ENCODE measurements at regions not wholly inside any gene's neighbourhood (a gene's known extent, or its start where the extent isn't known, plus 50 kb on each side); places are given as distances from the start of the nearest gene placed in this dataset.
"Not testable (repeated sequence)": the region's sequence is repeated elsewhere in the genome, so short reads cannot be mapped to it uniquely, and the experiment has no call there.

GRCh38 chr1:101185421-101185820, 51.4 kb upstream of the S1PR1 start:
- DNase-seq (ENCODE audit: low read depth), result no peak

DNA sequence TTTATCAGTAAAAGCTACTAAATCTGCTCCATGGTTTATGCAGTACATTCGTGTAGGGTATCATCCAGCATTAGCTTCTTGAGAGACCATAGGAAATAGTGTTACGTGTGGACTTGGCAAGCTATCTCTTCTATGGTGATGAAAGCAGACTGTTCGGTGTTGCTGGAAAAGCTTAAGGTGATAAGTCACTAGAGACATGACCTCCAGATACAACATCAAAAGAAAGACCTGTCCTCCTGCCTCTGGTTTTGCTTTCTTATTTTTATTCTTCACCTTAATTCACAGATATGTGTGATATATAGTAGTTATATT, 53.5 kb upstream of the S1PR1 start:
- DNase-seq (ENCODE audit: low read depth), result no peak

- no peak for DNase-seq (ENCODE audit: low read depth)
Measured at GRCh38 chr1:101182627-101183387, 54.0 kb upstream of the S1PR1 start.

DNA sequence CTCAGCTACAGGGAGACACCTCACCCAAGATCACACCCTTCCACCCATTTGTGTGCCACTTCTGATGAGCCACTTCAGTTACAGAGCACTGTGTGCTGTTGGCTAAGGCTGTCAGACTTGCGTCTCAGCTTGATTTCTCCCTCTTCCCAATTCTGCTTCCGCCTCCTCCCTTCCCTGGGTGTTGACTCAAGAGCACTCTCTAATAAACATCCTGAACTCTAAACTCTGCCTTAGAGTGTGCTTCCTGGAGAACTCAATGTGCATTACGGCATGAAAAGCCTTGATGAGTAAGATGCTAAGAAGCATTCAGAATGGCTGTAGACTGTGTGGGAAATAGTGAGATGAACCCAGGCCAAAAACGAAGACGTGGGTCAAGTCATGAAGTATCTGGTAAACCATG, 54.9 kb upstream of the S1PR1 start:
- DNase-seq (ENCODE audit: low read depth), result no peak

DNA sequence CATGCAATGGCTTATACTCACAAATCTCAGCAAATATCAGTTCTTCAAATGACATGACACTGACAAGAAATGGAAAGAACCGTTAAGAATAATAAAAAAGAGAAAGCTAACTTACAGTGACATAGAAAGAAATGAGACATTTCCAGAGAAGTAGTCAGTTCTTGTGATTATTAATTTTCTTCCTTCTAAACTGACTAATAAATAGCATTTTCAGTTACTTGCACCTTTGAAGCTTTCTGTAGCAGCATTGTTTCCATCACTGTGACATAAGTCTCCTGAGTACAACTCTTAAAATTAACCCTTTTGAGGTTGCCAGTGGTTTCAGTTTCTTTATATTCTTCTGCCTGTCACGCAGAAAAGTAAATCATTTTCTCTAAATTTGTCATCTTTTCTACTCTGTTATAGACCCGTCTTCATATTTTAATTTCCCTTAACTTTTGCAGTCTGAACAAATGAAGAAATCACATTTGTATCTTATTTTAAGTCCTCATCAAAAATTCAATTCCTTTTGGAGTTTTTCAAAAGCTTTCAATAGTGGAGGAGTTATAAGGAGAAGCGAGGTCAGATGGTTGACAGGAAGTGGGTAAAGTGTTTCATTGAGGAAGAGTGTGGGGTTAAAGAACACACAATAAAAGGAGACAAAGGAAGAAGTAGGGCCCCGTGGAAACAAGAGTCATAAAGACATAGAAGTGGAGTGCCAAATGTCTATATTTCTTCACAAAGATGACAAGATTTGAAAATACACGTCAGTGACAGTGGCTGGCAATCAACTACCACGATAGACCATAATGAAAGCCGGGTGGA, 57.9 kb upstream of the S1PR1 start:
- DNase-seq (ENCODE audit: low read depth), result no peak

DNA sequence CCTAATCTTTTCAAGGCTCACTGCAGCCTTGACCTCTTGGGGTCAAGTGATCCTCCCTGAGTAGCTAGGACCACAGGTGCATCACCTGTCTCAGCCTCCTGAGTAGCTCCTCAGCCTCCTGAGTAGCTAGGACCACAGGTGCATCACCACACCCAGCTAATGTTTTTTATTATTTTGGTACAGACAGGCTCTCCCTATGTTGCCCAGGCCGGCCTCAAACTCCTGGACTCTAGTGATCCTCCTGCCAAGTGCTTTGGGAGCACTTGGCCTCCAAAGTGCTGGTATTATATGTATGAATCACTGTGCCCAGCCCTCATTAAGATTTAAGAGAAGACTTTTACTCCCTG, 58.5 kb upstream of the S1PR1 start:
- no peak for DNase-seq (ENCODE audit: low read depth)

GRCh38 chr1:101175886-101176285, 60.9 kb upstream of the S1PR1 start:
- no peak for DNase-seq (ENCODE audit: low read depth)

DNA sequence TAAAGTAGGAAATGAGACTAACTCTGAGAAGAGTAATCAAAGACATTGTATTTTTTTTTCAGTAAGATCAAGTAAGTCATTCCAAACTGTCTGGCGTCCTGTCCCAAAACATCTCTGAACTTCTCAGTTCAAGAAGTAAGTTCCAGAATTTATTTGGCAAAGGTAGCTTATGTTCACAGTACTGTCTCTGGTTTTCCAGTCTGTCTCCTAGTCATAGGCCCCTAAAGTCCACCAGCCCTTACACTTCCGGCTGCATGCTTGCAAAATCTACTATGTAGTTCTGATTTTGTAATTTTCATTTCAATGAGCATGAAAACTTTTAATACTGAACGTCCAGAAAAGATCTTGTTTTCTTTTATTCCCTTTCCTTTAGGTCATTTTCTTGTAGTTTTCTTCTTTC, 61.4 kb upstream of the S1PR1 start:
- no peak for DNase-seq (ENCODE audit: low read depth)

- peak; percentile 85 for DNase-seq (ENCODE audit: low read depth)
Measured at GRCh38 chr1:101174722-101175121, 62.1 kb upstream of the S1PR1 start.

- DNase-seq (ENCODE audit: low read depth), result not testable (repeated sequence)
Measured at GRCh38 chr1:101174298-101174697, 62.5 kb upstream of the S1PR1 start.

DNA sequence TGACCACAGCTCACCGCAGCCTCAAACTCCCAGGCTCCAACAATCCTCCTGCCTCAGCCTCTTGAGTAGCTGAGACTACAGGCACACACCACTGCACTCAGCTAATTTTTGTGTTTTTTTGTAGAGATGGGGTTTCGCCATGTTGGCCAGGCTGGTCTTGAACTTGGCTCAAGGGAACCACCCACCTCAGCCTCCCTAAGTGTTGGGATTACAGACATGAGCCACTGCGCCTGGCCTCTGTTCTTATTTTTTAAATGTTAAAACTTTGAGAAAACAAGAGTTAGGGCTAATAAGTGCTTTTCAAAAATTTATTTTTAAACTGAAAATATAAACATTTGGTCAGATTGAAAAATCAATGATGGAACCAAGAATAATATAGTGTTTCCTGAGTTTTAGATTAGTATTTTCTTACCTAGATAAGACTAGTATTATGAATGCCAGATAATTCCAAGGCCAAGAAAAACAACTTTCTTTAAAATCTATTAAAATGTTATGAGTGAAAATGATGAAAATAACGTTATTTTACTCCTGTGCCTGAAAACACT, 66.2 kb upstream of the S1PR1 start:
- DNase-seq (ENCODE audit: low read depth), result no peak

GRCh38 chr1:101167891-101168290, 68.9 kb upstream of the S1PR1 start:
- DNase-seq (ENCODE audit: low read depth), result no peak

DNA sequence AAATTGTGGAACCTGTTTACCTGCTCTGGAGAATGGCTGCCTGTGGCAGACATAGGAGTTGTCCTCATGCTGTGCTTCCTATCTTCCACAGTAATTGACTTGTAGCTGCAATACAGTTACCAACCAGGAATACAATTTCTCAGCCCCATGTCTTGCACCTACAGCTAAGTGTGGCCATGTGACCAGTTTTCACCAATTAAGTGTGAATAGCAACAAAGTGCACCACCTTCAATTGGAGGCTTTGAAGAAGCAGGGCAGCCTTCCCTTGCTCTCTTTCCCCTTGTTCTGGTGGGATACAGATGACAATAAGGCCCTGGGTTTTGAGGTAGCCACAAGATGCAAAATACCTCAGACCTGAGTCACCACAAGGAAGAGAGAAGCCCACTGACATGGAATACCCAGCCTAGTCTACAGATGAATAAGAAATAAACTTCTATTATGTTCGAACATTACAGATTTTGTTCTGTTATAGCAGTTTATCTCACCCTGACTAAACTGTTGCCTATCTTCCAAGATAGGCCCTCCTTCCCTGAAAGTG, 70.2 kb upstream of the S1PR1 start:
- DNase-seq (ENCODE audit: low read depth), result no peak

DNA sequence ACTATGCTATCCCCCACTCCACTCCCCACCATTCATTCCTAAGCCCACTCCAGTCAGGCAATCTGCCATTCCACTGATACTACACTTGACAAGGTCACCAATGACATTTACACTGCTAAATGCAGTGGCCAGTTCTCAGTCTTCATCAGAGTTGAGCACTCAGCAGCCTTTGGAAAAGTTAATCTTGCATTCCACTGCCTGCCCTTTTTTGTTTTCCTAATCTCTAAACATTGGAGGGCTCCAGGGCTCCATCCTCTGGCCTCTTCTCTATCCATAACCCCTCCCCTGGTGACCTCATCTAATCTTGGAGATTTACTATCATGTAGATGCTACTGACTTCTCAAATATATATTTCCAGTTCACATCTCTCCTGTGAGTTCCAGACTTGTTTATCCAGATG, 70.9 kb upstream of the S1PR1 start:
- DNase-seq (ENCODE audit: low read depth), result no peak

DNA sequence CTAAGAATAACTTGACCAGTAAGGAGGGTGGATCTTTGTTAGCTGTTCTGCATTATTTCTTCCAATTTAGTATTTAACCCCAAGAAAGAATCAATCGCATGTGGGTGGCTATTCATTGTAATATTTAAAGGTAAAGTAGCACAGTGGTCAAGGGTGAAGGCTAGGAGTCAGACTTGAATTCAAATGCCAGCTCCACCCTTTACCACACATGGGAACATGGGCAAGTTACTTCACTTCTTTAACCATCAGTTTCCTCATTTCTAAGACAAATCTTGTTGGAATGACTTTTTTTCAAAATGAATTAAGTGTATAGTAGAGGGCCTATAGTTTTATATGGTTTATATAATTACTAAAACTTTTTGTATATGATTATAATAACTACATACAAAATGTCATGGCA, 71.3 kb upstream of the S1PR1 start:
- no peak for DNase-seq (ENCODE audit: low read depth)

- DNase-seq (ENCODE audit: low read depth), result no peak
Measured at GRCh38 chr1:101164776-101165175, 72.0 kb upstream of the S1PR1 start.

DNA sequence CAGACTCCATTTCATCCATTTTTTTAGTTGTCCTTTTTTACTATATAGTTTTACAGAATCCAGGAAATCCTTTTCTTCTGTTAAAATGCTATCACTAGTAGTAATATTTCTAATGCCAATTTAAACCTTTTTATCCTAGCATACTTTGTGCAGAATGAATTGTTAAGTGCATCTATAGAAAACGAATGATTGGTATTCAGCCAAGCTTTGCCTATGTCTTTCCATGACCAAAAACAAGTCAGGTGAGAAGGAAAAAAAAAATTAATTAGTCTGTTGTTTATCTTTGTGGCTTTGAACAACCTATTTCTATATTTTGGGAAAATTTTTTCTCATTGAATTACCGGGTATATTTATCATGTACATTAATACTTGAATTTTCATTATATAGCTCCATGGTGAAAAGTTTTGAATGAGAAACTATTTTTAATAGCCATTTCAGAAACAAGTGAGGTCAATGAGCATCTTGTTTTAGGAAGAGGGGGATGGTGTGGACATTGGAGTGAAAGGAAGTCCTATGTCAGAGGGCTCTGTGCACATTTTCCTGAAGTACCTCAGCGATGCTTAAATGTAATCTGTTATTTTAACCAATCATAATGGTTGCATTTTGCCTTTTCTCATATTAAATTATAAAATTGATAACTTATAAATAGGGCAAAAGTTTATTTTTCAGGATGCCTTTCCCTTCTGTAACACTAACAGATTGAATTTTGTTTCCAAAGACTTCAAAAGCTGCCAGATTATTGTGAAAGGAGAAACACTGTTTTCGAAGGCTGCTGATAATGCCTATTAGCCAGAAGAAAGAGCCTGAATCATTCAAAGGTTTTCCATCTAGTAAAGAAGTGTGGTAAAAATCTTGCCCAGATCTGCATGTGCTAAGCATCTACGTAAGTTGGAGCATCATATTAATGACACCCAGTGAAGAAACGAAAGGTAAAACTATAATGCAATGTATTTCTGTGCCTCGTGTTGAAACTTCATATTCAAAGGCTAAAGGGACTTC, 73.8 kb upstream of the S1PR1 start:
- no peak for DNase-seq (ENCODE audit: low read depth)

GRCh38 chr1:101162300-101162699, 74.5 kb upstream of the S1PR1 start:
- DNase-seq (ENCODE audit: low read depth), result no peak

DNA sequence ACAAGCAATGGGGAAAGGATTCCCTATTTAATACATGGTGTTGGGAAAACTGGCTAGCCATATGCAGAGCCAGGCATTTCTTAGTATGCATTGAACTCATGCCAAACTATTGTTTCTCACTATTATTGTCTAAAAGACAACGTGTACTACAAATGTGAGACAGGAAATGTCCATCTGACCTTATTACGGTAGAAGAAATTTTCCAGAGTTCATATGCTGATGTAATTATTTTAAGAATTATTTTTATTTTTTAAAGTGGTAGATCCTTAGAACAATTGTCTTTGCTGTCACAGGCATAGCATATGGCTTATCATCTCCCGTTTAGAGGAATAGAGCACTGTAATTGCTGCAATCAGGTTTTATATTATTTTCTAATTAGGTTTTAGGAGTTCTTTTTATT, 75.2 kb upstream of the S1PR1 start:
- DNase-seq (ENCODE audit: low read depth), result no peak

GRCh38 chr1:101158424-101158823, 78.4 kb upstream of the S1PR1 start:
- no peak for DNase-seq (ENCODE audit: low read depth)

GRCh38 chr1:101154547-101154946, 82.3 kb upstream of the S1PR1 start:
- no peak for DNase-seq (ENCODE audit: low read depth)

DNA sequence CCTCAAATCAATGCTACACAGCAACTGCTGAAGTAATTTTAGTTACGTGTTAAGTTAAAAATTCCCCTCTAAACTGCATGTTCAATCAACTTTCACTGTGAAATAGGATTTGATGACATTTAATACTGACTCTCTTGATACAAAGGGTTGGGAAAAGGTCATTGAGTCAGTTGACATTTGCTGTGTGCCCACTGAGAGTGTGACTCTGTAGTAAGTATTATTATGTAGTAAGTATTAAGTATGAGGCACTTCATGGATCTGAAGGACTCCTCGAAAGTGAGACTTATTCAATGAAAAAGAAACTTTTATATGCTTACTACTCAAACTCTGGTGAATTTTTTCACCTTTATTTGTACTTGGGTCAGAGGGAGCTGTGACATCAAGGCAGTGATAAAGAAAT, 83.1 kb upstream of the S1PR1 start:
- no peak for DNase-seq (ENCODE audit: low read depth)

All from GM04503 (cell line).